ENCODE measurements at regions not wholly inside any gene's neighbourhood (a gene's known extent, or its start where the extent isn't known, plus 50 kb on each side); places are given as distances from the start of the nearest gene placed in this dataset.

- TF ChIP-seq, protein P1, sequence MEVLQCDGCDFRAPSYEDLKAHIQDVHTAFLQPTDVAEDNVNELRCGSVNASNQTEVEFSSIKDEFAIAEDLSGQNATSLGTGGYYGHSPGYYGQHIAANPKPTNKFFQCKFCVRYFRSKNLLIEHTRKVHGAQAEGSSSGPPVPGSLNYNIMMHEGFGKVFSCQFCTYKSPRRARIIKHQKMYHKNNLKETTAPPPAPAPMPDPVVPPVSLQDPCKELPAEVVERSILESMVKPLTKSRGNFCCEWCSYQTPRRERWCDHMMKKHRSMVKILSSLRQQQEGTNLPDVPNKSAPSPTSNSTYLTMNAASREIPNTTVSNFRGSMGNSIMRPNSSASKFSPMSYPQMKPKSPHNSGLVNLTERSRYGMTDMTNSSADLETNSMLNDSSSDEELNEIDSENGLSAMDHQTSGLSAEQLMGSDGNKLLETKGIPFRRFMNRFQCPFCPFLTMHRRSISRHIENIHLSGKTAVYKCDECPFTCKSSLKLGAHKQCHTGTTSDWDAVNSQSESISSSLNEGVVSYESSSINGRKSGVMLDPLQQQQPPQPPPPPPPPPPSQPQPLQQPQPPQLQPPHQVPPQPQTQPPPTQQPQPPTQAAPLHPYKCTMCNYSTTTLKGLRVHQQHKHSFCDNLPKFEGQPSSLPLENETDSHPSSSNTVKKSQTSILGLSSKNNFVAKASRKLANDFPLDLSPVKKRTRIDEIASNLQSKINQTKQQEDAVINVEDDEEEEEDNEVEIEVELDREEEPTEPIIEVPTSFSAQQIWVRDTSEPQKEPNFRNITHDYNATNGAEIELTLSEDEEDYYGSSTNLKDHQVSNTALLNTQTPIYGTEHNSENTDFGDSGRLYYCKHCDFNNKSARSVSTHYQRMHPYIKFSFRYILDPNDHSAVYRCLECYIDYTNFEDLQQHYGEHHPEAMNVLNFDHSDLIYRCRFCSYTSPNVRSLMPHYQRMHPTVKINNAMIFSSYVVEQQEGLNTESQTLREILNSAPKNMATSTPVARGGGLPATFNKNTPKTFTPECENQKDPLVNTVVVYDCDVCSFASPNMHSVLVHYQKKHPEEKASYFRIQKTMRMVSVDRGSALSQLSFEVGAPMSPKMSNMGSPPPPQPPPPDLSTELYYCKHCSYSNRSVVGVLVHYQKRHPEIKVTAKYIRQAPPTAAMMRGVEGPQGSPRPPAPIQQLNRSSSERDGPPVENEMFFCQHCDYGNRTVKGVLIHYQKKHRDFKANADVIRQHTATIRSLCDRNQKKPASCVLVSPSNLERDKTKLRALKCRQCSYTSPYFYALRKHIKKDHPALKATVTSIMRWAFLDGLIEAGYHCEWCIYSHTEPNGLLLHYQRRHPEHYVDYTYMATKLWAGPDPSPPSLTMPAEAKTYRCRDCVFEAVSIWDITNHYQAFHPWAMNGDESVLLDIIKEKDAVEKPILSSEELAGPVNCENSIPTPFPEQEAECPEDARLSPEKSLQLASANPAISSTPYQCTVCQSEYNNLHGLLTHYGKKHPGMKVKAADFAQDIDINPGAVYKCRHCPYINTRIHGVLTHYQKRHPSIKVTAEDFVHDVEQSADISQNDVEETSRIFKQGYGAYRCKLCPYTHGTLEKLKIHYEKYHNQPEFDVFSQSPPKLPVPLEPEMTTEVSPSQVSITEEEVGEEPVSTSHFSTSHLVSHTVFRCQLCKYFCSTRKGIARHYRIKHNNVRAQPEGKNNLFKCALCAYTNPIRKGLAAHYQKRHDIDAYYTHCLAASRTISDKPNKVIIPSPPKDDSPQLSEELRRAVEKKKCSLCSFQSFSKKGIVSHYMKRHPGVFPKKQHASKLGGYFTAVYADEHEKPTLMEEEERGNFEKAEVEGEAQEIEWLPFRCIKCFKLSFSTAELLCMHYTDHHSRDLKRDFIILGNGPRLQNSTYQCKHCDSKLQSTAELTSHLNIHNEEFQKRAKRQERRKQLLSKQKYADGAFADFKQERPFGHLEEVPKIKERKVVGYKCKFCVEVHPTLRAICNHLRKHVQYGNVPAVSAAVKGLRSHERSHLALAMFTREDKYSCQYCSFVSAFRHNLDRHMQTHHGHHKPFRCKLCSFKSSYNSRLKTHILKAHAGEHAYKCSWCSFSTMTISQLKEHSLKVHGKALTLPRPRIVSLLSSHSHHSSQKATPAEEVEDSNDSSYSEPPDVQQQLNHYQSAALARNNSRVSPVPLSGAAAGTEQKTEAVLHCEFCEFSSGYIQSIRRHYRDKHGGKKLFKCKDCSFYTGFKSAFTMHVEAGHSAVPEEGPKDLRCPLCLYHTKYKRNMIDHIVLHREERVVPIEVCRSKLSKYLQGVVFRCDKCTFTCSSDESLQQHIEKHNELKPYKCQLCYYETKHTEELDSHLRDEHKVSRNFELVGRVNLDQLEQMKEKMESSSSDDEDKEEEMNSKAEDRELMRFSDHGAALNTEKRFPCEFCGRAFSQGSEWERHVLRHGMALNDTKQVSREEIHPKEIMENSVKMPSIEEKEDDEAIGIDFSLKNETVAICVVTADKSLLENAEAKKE (CRISPR knock-in tag; IDR thresholded peaks at IDR 0.05) = no peak
- TF ChIP-seq JUNB (IDR thresholded peaks at IDR 0.05; ENCODE audit: unreplicated experiment) (no peak), ETS1 (IDR thresholded peaks at IDR 0.05) (no peak), CREB1 (CRISPR knock-in tag; IDR thresholded peaks at IDR 0.05; ENCODE audit: low read depth) (no peak), NANOG (IDR thresholded peaks at IDR 0.05; ENCODE audit: borderline replicate concordance) (no peak), EZH2phosphoT487 (IDR thresholded peaks at IDR 0.05; ENCODE audit: unreplicated experiment) (no peak), POLR2AphosphoS5 (IDR thresholded peaks at IDR 0.05; ENCODE audit: low read depth) (no peak)
- TF ChIP-seq, protein P2, sequence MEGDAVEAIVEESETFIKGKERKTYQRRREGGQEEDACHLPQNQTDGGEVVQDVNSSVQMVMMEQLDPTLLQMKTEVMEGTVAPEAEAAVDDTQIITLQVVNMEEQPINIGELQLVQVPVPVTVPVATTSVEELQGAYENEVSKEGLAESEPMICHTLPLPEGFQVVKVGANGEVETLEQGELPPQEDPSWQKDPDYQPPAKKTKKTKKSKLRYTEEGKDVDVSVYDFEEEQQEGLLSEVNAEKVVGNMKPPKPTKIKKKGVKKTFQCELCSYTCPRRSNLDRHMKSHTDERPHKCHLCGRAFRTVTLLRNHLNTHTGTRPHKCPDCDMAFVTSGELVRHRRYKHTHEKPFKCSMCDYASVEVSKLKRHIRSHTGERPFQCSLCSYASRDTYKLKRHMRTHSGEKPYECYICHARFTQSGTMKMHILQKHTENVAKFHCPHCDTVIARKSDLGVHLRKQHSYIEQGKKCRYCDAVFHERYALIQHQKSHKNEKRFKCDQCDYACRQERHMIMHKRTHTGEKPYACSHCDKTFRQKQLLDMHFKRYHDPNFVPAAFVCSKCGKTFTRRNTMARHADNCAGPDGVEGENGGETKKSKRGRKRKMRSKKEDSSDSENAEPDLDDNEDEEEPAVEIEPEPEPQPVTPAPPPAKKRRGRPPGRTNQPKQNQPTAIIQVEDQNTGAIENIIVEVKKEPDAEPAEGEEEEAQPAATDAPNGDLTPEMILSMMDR (conservative IDR thresholded peaks at IDR 0.05; ENCODE audit: low read depth in 2 of 2) = no peak
These were observed 932.4 kb downstream of the TAF11L14 start (continued) for GRCh38 chr5:18566671-18567070.
